CD14-positive monocyte (primary cell): ENCODE measurements at regions not wholly inside any gene's neighbourhood (a gene's known extent, or its start where the extent isn't known, plus 50 kb on each side); places are given as distances from the start of the nearest gene placed in this dataset.

Experiments
- DNase-seq, 3 donors: peaks; one replicate each; pipeline ENCODE4 v3.0.0-alpha.2; 2011 to 2022
- H2AFZ ChIP-seq: 2 replicates; pipeline ENCODE4 v1.6.0; 2012; ENCODE audit warnings: mild to moderate bottlenecking, low read depth, low read length, inconsistent platforms; ENCODE audit not compliant: insufficient read depth, poor library complexity, severe bottlenecking
- H3K27ac ChIP-seq, 2 donors: 1 replicate in 1 of 2; 2 replicates in 1 of 2; pipeline ENCODE4 v1.5.1; 2012 to 2013; ENCODE audit warnings: low read length in 2 of 2, control low read depth in 1 of 2, inconsistent platforms in 1 of 2, low read depth in 1 of 2, mild to moderate bottlenecking in 1 of 2
- H3K27me3 ChIP-seq, 2 donors: one replicate each; pipeline versions ENCODE4 v1.6.0 to v1.6.1; 2011 to 2013; ENCODE audit warnings: low read length in 2 of 2; ENCODE audit not compliant: control insufficient read depth in 2 of 2, insufficient read depth in 2 of 2
- H3K36me3 ChIP-seq, 2 donors: replicated peaks in 1 of 2; 1 replicate in 1 of 2; 2 replicates in 1 of 2; pipeline versions ENCODE4 v1.5.1 to v1.6.1; 2012 to 2013; ENCODE audit warnings: low read length in 2 of 2, control low read depth in 1 of 2, inconsistent platforms in 1 of 2, mild to moderate bottlenecking in 1 of 2; ENCODE audit not compliant: insufficient read depth in 2 of 2, control insufficient read depth in 1 of 2
- H3K4me1 ChIP-seq, 2 donors: 1 replicate in 1 of 2; 2 replicates in 1 of 2; pipeline versions ENCODE4 v1.5.1 to v1.6.1; 2012 to 2013; ENCODE audit warnings: low read length in 2 of 2, control low read depth in 1 of 2, inconsistent platforms in 1 of 2, mild to moderate bottlenecking in 1 of 2, moderate library complexity in 1 of 2; ENCODE audit not compliant: insufficient read depth in 2 of 2, control insufficient read depth in 1 of 2
- H3K4me2 ChIP-seq: replicated peaks from 2 replicates; pipeline ENCODE3; 2012; ENCODE audit warnings: low read length, moderate library complexity, mild to moderate bottlenecking; ENCODE audit not compliant: poor library complexity, severe bottlenecking; ENCODE audit errors: extremely low read depth
- H3K4me3 ChIP-seq, 3 experiments: fragments of 200-600 bp in 1 of 3; sonication (generic) in 1 of 3; replicated peaks in 1 of 3; 1 replicate in 2 of 3; 2 replicates in 1 of 3; pipeline ENCODE4 v1.5.1; 2011 to 2013; ENCODE audit warnings: low read length in 3 of 3, mild to moderate bottlenecking in 3 of 3, control low read depth in 2 of 3, low read depth in 2 of 3, inconsistent platforms in 1 of 3, moderate library complexity in 1 of 3
- H3K79me2 ChIP-seq: 2 replicates; pipeline ENCODE4 v1.6.0; 2012; ENCODE audit warnings: mild to moderate bottlenecking, control low read depth, inconsistent platforms, low read length, moderate library complexity; ENCODE audit not compliant: insufficient read depth
- H3K9ac ChIP-seq: 2 replicates; pipeline ENCODE4 v1.6.0; 2017; ENCODE audit warnings: low read length, mild to moderate bottlenecking; ENCODE audit not compliant: insufficient read depth, poor library complexity, severe bottlenecking
- H3K9me3 ChIP-seq, 2 donors: replicated peaks in 1 of 2; 1 replicate in 1 of 2; 2 replicates in 1 of 2; pipeline versions ENCODE4 v1.5.1 to v1.6.1; 2012 to 2013; ENCODE audit warnings: low read length in 2 of 2, control low read depth in 1 of 2; ENCODE audit not compliant: control insufficient read depth in 1 of 2, insufficient read depth in 1 of 2
- H4K20me1 ChIP-seq: 2 replicates; pipeline ENCODE4 v1.6.0; 2012; ENCODE audit warnings: mild to moderate bottlenecking, low read length, control low read depth, moderate library complexity; ENCODE audit not compliant: insufficient read depth
- H3K27ac Mint-ChIP-seq, 7 donors: one replicate each; pipeline ENCODE4 v1.8.0; 2020; ENCODE audit warnings: mild to moderate bottlenecking in 7 of 7, mixed read lengths in 7 of 7, moderate library complexity in 6 of 7, inconsistent platforms in 2 of 7
- H3K27me3 Mint-ChIP-seq, 3 donors: one replicate each; pipeline ENCODE4 v1.8.0; 2021 to 2022; ENCODE audit warnings: low read depth in 3 of 3, mild to moderate bottlenecking in 3 of 3, mixed read lengths in 3 of 3, moderate library complexity in 3 of 3, inconsistent platforms in 1 of 3
- H3K36me3 Mint-ChIP-seq, 2 donors: one replicate each; pipeline ENCODE4 v1.8.0; 2020; ENCODE audit warnings: mixed read lengths in 2 of 2, inconsistent platforms in 1 of 2, mild to moderate bottlenecking in 1 of 2
- H3K4me1 Mint-ChIP-seq: one replicate; pipeline ENCODE4 v1.8.0; 2020; ENCODE audit warnings: mild to moderate bottlenecking, mixed read lengths
- H3K4me3 Mint-ChIP-seq, 2 donors: one replicate each; pipeline ENCODE4 v1.8.0; 2020; ENCODE audit warnings: mild to moderate bottlenecking in 2 of 2, mixed read lengths in 2 of 2, moderate library complexity in 1 of 2
- H3K9me3 Mint-ChIP-seq, 7 donors: one replicate each; pipeline ENCODE4 v1.8.0; 2020 to 2022; ENCODE audit warnings: mixed read lengths in 7 of 7, mild to moderate bottlenecking in 6 of 7, moderate library complexity in 6 of 7, inconsistent platforms in 2 of 7
- WGBS: methylation state at CpG from one replicate; pipeline ENCODE4 v1.1.5; 2013; ENCODE audit warnings: missing lambda C conversion rate; ENCODE audit not compliant: insufficient coverage; 5-methylcytosine and 5-hydroxymethylcytosine counted together
- intact Hi-C, 2 donors: fragments of 100-400 bp; cut with micrococcal nuclease; formaldehyde crosslinking; loops; one replicate each; pipeline versions ENCODE4 v1.15.0 to v1.15.1; 2023
- TF ChIP-seq, protein P1 (sequence below): fragments of 200-600 bp; IDR thresholded peaks from one replicate; pipeline ENCODE4 v1.8.0; 2022; ENCODE audit warnings: antibody characterized with exemption, mild to moderate bottlenecking

DNA sequence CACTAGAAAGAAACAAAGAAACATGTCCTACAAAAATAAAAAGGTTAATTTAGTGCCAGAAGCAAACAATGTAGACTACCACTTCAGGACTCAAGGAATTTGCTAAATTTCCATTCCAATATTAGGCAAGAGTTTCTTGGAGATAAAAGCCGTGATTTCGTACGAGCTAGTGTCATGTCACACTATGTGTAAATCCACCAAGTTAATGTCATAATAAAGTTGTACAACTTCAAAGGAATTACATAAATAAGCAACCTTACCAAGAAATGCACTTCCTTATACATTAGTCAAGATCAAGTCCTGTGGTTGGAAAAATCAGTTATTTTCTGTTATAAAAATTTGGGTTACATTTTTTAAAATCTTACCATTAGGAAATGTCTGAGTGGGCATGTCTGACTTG lies 1222.8 kb downstream of the GALC start:
- no peaks in the 10 kb centered on the region for H3K36me3 ChIP-seq
- no peaks in the 10 kb centered on the region for H3K36me3 Mint-ChIP-seq
- no peak overlapping the region for H3K4me3 ChIP-seq
- no peak overlapping the region for H3K9ac ChIP-seq
- H3K4me1 ChIP-seq: no peaks in the 10 kb centered on the region
- TF ChIP-seq, protein P1, sequence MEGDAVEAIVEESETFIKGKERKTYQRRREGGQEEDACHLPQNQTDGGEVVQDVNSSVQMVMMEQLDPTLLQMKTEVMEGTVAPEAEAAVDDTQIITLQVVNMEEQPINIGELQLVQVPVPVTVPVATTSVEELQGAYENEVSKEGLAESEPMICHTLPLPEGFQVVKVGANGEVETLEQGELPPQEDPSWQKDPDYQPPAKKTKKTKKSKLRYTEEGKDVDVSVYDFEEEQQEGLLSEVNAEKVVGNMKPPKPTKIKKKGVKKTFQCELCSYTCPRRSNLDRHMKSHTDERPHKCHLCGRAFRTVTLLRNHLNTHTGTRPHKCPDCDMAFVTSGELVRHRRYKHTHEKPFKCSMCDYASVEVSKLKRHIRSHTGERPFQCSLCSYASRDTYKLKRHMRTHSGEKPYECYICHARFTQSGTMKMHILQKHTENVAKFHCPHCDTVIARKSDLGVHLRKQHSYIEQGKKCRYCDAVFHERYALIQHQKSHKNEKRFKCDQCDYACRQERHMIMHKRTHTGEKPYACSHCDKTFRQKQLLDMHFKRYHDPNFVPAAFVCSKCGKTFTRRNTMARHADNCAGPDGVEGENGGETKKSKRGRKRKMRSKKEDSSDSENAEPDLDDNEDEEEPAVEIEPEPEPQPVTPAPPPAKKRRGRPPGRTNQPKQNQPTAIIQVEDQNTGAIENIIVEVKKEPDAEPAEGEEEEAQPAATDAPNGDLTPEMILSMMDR: no peak
- no peak overlapping the region for H3K27ac Mint-ChIP-seq
- H3K9me3 Mint-ChIP-seq: peaks cover 0 to 3% (median 0%) of the 10 kb centered on the region in 7 donors
- no peaks in the 10 kb centered on the region for H3K79me2 ChIP-seq
- no peaks in the 10 kb centered on the region for H4K20me1 ChIP-seq
- no peak overlapping the region for H2AFZ ChIP-seq
- peaks cover 0 to 2% of the 10 kb centered on the region in 2 donors for H3K9me3 ChIP-seq
- intact Hi-C loops: no loop called here
- no peak overlapping the region for H3K27ac ChIP-seq
- no peaks in the 10 kb centered on the region for H3K27me3 Mint-ChIP-seq
- H3K27me3 ChIP-seq: no peaks in the 10 kb centered on the region
- DNase-seq: no peak
- H3K4me1 Mint-ChIP-seq: peaks cover 19% of the 10 kb centered on the region
- H3K4me3 Mint-ChIP-seq: no peak overlapping the region
- WGBS: no CpG with 5 or more reads among the region's 3 CpGs
- H3K4me2 ChIP-seq: no peak overlapping the region

DNA sequence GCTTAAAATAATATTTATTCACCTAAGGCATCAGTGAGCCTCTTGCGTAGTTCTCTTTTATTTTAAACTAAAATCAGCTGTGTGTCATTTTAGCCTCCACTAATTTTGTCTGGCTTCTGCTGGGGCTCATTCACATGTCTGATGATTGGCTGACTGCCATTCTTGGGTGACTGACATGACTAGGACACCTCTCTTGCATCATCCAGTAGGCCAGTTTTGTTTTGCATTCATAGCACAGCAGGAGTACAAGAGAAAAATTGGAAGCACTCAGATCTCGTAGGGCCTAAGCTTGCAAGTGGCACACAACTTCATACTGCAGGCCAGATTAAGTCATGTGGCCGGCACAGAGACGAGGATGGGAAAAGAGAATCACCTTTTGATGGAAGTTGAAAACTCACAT lies 1226.5 kb downstream of the GALC start:
- Histone ChIP-seq H3K27ac (no peak overlapping the region), H3K4me3 (no peak overlapping the region), H3K27me3 (no peaks in the 10 kb centered on the region), H3K79me2 (no peaks in the 10 kb centered on the region), H3K9me3 (peaks cover 0 to 7% of the 10 kb centered on the region in 2 donors), H4K20me1 (no peaks in the 10 kb centered on the region), H3K4me2 (no peak overlapping the region), H2AFZ (no peak overlapping the region), H3K4me1 (peaks cover 4 to 6% of the 10 kb centered on the region in 2 donors), H3K9ac (no peak overlapping the region), H3K36me3 (no peaks in the 10 kb centered on the region)
- no CpG with 5 or more reads among the region's 4 CpGs for WGBS
- DNase-seq: peak in 2 of 3 donors; percentile 1 to 6
- Mint-ChIP-seq H3K4me1 (peaks cover 27% of the 10 kb centered on the region), H3K9me3 (peaks cover 2 to 7% (median 6%) of the 10 kb centered on the region in 7 donors), H3K36me3 (no peaks in the 10 kb centered on the region), H3K27ac (peak overlapping the region in 1 of 7 donors; percentile 43), H3K4me3 (no peak overlapping the region), H3K27me3 (no peaks in the 10 kb centered on the region)
- intact Hi-C loops: no loop called here
- TF ChIP-seq, protein P1: no peak
